PC-3 (cell line): ENCODE measurements at regions not wholly inside any gene's neighbourhood (a gene's known extent, or its start where the extent isn't known, plus 50 kb on each side); places are given as distances from the start of the nearest gene placed in this dataset.

ENCODE experiments used
- ATAC-seq: fragments of 200-7000 bp; cut with Tn5 transposase; 2 replicates; pipeline ENCODE4 v1.9.1; 2020; ENCODE audit warnings: mild to moderate bottlenecking, moderate library complexity
- BruUV-seq: library from RNA; stranded (reverse); fragments of 400-500 nt; replicated peaks from 2 replicates; lab custom pipeline; 2021; lab: Mats Ljungman, UMichigan
- CTCF ChIA-PET: fragments of 300-600 bp; sonication (Branson Sonifier 250); formaldehyde crosslinking; loops from one replicate; lab custom pipeline; 2022; ENCODE audit warnings: antibody characterized with exemption; lab: Charles Lee
- POLR2A ChIA-PET: fragments of 300-600 bp; sonication (Branson Sonifier 250); formaldehyde crosslinking; loops from one replicate; lab custom pipeline; 2022; ENCODE audit warnings: antibody characterized with exemption; ENCODE audit not compliant: unreplicated experiment; lab: Charles Lee
- DNase-seq: peaks from one replicate; pipeline ENCODE4 v3.0.0-alpha.2; 2015
- H2AFZ ChIP-seq: fragments of 300-600 bp; sonication (generic); 2 replicates; pipeline ENCODE4 v1.6.0; 2016; ENCODE audit warnings: antibody characterized with exemption, low read length
- H3F3A ChIP-seq: fragments of 300-600 bp; sonication (generic); one replicate; pipeline ENCODE4 v1.6.0; 2017; ENCODE audit warnings: antibody characterized with exemption, low read length, control low read depth, mild to moderate bottlenecking; ENCODE audit not compliant: unreplicated experiment
- H3K27ac ChIP-seq: fragments of 300-600 bp; sonication (generic); 2 replicates; pipeline ENCODE4 v1.5.1; 2016; ENCODE audit warnings: mild to moderate bottlenecking, low read length
- H3K27me3 ChIP-seq: fragments of 300-600 bp; sonication (generic); 2 replicates; pipeline ENCODE4 v1.6.1; 2016; ENCODE audit warnings: low read length, mixed read lengths
- H3K36me3 ChIP-seq: fragments of 300-600 bp; sonication (generic); 2 replicates; pipeline ENCODE4 v1.6.1; 2016; ENCODE audit warnings: low read depth, mixed run types, low read length, mixed read lengths
- H3K4me1 ChIP-seq: fragments of 300-600 bp; sonication (generic); 2 replicates; pipeline ENCODE4 v1.5.1; 2016; ENCODE audit warnings: low read length; ENCODE audit not compliant: insufficient read depth
- H3K4me2 ChIP-seq: fragments of 300-600 bp; sonication (generic); 2 replicates; pipeline ENCODE4 v1.6.0; 2016; ENCODE audit warnings: low read length
- H3K4me3 ChIP-seq: fragments of 300-600 bp; sonication (generic); 2 replicates; pipeline ENCODE4 v1.5.1; 2016; ENCODE audit warnings: mild to moderate bottlenecking, low read length, mixed read lengths
- H3K79me2 ChIP-seq: fragments of 300-600 bp; sonication (generic); 2 replicates; pipeline ENCODE4 v1.6.1; 2017; ENCODE audit warnings: low read length, mixed read lengths
- H3K9ac ChIP-seq: fragments of 300-600 bp; sonication (generic); 2 replicates; pipeline ENCODE4 v1.6.0; 2016; ENCODE audit warnings: mild to moderate bottlenecking, low read length
- H3K9me2 ChIP-seq: fragments of 300-600 bp; sonication (generic); replicated peaks from 2 replicates; pipeline ENCODE4 v1.6.1; 2016; ENCODE audit warnings: mixed run types, low read length, mixed read lengths
- H3K9me3 ChIP-seq: fragments of 300-600 bp; sonication (generic); 2 replicates; pipeline ENCODE4 v1.6.1; 2016; ENCODE audit warnings: low read length, mixed read lengths
- H4K20me1 ChIP-seq: fragments of 300-600 bp; sonication (generic); 2 replicates; pipeline ENCODE4 v1.6.1; 2016; ENCODE audit warnings: low read length, mixed read lengths
- CTCF ChIP-seq: fragments of 300-600 bp; sonication (generic); conservative IDR thresholded peaks from 2 replicates; pipeline ENCODE4 v1.5.1; 2017; ENCODE audit warnings: antibody characterized with exemption, low read depth, mild to moderate bottlenecking, low read length
- EZH2 ChIP-seq: fragments of 300-600 bp; sonication (generic); IDR thresholded peaks from one replicate; pipeline ENCODE4 v1.6.1; 2017; ENCODE audit warnings: antibody characterized with exemption, mild to moderate bottlenecking, low read length; ENCODE audit not compliant: unreplicated experiment
- EZH2phosphoT487 ChIP-seq: fragments of 300-600 bp; sonication (generic); IDR thresholded peaks from 2 replicates; pipeline ENCODE4 v1.6.1; 2018; ENCODE audit warnings: mild to moderate bottlenecking, antibody characterized with exemption, low read length, borderline replicate concordance
- intact Hi-C: fragments of 100-400 bp; cut with micrococcal nuclease; formaldehyde crosslinking; loops from 2 replicates; pipeline ENCODE4 v1.9.0; 2023

DNA sequence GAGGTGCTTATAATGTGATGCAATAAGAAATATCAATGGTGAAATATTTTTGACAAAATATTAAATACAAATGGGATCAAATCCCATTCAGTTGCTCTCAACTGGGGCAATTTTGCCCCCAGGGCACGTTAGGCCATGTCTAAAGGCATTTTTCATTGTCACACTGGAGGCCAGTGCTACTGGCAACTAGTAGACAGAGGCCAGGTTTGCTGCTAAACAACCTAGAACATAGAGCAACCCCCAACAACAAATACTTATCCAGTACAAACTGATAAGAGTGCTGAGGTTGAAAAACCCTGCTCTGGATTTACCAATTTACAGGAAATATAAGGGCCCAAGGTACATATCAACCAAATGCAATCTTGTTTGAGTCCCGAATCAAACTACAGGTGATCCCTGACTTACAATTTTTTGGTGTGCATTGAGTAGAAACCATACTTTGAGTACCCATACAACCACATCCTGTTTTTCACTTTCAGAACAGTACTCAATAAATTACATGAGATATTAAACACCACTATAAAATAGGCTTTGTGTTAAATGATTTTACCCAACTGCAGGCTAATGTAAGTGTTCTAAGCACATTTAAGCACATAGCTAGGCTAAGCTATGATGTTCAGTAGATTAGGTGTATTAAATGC, 237.5 kb downstream of the HNRNPD start:
- Histone ChIP-seq H3F3A (no peaks in the 10 kb centered on the region), H2AFZ (no peak overlapping the region), H3K27me3 (peaks cover 8% of the 10 kb centered on the region; the same call in 1 of the 2 replicates), H4K20me1 (no peaks in the 10 kb centered on the region), H3K4me2 (no peak overlapping the region), H3K4me3 (no peak overlapping the region), H3K9ac (no peak overlapping the region), H3K9me3 (no peaks in the 10 kb centered on the region), H3K27ac (no peak overlapping the region), H3K4me1 (no peaks in the 10 kb centered on the region), H3K9me2 (no peaks in the 10 kb centered on the region), H3K36me3 (no peaks in the 10 kb centered on the region), H3K79me2 (no peaks in the 10 kb centered on the region)
- intact Hi-C loops, result no loop called here
- ChIA-PET POLR2A (no interaction called here), CTCF (no interaction called here)
- DNase-seq (no peak), ATAC-seq (no peak)
- TF ChIP-seq CTCF (no peak), EZH2phosphoT487 (no peak), EZH2 (no peak)
- BruUV-seq, result no TSS peak

DNA sequence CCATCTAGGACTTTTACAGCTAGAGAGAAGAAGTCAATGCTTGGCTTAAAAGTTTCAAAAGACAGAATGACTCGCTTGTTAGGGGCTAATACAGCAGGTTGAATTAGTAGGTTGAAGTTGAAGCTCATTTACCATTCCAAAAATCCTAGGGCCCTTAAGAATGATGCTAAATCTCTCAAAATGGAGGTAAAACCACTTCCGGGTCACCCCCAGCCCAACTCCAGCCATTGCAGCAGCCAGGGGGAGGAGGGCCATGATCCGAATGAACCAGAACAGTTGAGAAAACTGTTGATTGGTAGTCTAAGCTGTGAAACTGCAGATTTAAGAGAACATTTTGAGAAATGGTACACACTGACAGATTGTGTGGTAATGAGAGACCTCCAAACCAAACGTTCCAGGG, 245.4 kb downstream of the HNRNPD start:
- no peak for TF ChIP-seq EZH2phosphoT487
- TF ChIP-seq EZH2, result no peak
- TF ChIP-seq CTCF, result no peak
- Histone ChIP-seq H2AFZ (no peak overlapping the region), H3K79me2 (no peaks in the 10 kb centered on the region), H3K9me3 (no peaks in the 10 kb centered on the region), H3K9ac (no peak overlapping the region), H3K4me2 (no peak overlapping the region), H3K4me1 (no peaks in the 10 kb centered on the region), H3K27me3 (peaks cover 6% of the 10 kb centered on the region; the same call in 1 of the 2 replicates), H3F3A (no peaks in the 10 kb centered on the region), H3K27ac (no peak overlapping the region), H4K20me1 (no peaks in the 10 kb centered on the region), H3K36me3 (no peaks in the 10 kb centered on the region), H3K4me3 (no peak overlapping the region), H3K9me2 (no peaks in the 10 kb centered on the region)
- ChIA-PET POLR2A (no interaction called here), CTCF (no interaction called here)
- DNase-seq (no peak), ATAC-seq (no peak)
- intact Hi-C loops, result no loop called here
- BruUV-seq, result no TSS peak

GRCh38 chr4:82126512-82127040, 247.2 kb downstream of the HNRNPD start:
- H3K27me3 ChIP-seq, result peaks cover 13% of the 10 kb centered on the region; the same call in 1 of the 2 replicates
- intact Hi-C loops, result no loop called here
- DNase-seq (no peak), ATAC-seq (no peak)
- H3K4me3 ChIP-seq, result no peak overlapping the region
- H3K4me1 ChIP-seq, result no peaks in the 10 kb centered on the region
- H3K9me3 ChIP-seq, result no peaks in the 10 kb centered on the region
- CTCF ChIA-PET, result no interaction called here
- H3F3A ChIP-seq, result no peaks in the 10 kb centered on the region
- POLR2A ChIA-PET, result no interaction called here
- no TSS peak for BruUV-seq
- H3K9me2 ChIP-seq, result no peaks in the 10 kb centered on the region
- no peak overlapping the region for H3K9ac ChIP-seq
- H3K79me2 ChIP-seq, result no peaks in the 10 kb centered on the region
- H4K20me1 ChIP-seq, result no peaks in the 10 kb centered on the region
- H3K27ac ChIP-seq, result no peak overlapping the region
- TF ChIP-seq EZH2phosphoT487 (no peak), CTCF (no peak), EZH2 (no peak)
- no peak overlapping the region for H3K4me2 ChIP-seq
- no peak overlapping the region for H2AFZ ChIP-seq
- no peaks in the 10 kb centered on the region for H3K36me3 ChIP-seq
